GM19372 (cell line): ENCODE measurements at regions not wholly inside any gene's neighbourhood (a gene's known extent, or its start where the extent isn't known, plus 50 kb on each side); places are given as distances from the start of the nearest gene placed in this dataset.

Experiments
- ATAC-seq: cut with Tn5 transposase; IDR thresholded peaks from one replicate; pipeline ENCODE4 v1.9.1; 2021; ENCODE audit warnings: mild to moderate bottlenecking, low read depth, moderate library complexity; ENCODE audit not compliant: unreplicated experiment

DNA sequence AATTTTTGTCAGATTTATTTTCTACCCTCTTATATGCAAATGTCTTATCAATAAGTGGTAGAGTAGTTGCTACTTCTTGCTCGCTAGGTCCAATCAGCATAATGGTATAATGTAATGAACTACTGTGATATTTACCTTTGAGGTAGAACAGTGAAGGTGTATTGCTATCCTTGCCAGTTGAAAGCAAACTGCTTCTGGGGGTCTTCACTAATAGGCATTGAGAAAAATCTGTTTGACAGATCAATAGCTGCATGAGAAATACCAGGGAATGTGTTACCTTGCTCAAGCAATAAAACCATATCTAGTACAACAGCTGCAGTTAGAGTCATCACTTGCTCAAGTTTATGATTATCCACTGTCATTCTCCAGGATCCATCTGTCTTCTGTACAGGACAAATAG is 50.1 kb upstream of the EFEMP1 start:
- no peak for ATAC-seq

DNA sequence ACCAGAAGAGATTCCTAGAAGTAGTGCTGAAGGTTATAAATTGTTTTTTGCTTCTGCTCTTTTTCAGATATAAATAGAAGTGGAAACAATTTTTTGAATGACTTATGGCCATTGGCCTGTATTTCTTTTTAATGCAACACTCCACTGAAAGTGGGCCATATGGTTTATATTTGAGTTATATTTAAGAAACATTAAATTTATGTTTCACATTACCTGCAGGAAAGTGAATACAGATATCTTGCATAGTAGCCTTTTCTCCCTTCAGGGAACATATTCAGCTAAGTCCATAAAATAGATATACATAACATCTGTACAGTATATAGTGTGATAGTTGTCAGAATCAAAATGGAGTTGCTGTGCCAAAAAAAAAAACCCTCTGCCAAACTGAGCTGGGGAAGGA is 53.1 kb upstream of the EFEMP1 start:
- ATAC-seq, result no peak

DNA sequence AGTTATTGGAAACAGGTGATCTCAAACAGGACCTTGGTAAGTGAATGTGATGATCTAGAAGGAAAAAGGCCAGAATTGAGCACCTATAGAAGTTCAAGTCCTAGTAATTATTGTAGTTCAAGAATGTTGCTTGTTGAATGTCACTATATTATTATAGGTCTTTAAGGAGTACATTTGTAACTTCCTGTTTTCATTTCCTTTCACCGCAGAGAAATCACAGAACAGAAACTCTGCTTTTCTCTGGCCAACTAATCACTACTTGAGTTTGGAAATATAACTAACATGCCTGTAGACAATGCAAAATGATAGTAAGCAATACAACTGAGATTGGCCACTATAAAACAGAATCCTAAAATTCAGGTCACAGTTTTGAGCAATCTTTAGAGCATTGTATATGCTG is 61.8 kb upstream of the EFEMP1 start:
- ATAC-seq, result peak; percentile 96

DNA sequence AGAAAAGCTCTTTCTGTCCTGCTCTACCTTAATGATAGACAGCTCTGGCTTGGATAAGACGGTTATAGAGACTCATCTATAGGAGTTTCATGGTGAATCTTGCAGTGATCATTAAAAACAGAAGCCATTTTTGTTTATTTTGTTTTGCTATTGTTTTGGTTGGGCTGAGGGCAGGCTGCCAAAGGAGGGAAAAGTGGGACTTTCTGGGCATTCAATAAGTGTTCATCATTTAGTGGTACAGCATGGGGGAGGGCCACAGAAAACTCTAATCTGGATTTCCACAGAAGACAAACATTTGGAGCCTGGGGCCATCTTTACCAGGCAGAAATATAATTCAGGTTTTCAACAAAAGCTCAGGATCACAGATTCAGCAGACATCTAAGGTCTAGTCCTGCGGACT is 62.4 kb upstream of the EFEMP1 start:
- no peak for ATAC-seq

DNA sequence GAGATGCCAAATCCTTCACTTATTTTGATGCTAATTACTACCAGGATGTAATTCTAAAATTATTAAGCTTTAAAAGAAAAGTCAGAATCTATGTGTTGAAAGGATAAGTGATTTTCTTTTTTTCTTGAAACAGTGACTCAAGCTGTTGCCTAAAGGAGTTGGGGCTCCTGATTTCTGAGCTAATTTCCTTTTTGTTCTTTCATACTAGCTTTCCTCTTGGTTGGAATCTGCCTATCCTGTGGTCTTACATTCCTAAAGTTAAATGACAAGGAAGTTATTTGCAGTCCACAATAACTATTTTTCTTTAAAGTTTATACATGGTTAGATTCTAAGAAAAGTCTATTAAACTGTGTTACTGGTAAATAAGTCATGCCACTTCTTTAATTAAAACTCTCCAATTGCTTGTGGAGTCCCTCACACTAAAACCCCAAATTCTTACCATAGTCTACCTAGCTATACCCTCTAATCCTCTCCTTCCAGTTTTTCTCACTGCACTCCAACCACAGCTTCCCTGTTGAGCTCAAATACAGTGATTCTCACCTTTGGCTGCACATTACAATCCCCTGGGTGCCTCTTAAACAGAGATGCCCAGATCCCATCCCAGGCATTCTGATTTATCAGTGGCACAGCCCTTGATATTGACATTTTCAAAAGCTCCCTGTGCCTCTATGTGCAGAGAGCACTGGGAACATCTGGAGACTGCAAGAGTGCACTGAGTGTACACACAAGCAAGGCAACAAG is 63.3 kb upstream of the EFEMP1 start:
- no peak for ATAC-seq

DNA sequence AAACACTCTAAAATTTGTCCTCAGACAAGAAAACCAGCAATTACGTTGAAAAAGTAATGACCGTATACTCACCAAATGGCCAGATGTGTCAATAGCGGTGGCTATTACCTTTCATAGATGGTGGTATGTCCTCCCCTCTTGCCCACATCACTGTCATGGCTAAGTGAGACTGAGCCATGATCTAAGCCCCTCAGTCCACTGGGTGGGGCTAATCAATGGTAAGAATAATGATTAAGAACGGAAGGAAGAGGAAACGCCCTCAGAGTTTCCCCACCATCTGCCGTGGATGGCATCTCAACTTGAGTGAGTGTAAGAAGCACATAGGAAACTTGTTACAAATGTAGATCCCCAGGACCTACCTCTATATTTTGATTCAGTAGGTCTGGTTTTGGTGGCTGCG is 65.8 kb upstream of the EFEMP1 start:
- ATAC-seq, result no peak

DNA sequence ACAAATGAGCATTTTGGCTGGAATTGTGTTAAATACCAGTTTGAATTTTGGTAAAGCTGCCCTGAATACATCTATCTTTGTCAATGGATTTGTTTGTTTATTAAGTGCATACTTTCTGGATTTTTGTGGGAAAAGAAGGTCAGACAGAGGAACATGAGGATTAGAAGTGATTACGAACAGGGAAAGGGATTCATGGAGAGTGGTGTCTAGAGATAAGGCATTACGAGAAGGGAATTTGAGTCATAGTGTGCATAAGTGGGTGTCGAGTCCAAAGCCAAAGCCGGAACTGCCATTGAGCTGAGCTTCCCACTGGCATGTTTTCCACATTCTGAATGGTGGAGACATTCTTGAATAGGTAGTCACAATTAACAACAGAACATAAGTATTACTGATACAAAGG is 68.9 kb upstream of the EFEMP1 start:
- ATAC-seq, result no peak

DNA sequence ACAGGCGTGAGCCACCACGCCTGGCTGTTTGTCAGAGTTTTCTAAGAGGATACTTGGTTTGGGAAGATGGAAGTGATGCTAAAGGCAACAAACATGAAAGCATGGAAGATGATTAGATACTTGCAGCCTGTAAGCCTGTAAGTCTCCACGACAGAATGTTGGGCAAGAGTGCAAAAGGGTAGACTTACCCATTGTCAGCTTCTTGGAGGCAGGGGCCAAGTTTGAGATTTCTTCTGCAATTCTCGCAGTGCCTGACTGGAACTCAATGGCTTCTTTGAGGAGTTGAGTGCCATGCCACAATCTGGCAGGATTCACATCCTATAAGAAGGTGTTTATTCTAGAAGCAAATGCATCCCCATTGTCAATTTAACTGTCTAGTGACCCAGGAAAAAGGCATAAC is 70.1 kb upstream of the EFEMP1 start:
- no peak for ATAC-seq

DNA sequence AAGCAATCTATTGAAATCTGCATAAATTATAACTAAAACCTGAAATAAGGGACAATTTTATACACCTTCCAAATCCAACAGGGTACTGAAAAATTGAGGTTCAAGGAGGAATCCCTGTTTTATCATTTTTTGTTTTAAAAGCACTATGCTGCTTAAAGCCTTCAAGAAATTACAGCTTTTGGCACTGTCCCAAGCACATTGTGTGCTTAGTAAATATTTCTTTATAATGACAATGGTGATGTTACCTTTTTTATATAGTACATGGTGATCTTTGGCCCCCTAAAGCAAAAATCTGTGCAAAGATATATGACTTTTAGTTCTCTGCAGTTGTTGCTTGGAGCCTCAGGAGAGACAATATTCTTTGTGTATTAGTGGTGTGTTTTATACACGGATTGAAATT is 71.6 kb upstream of the EFEMP1 start:
- no peak for ATAC-seq

DNA sequence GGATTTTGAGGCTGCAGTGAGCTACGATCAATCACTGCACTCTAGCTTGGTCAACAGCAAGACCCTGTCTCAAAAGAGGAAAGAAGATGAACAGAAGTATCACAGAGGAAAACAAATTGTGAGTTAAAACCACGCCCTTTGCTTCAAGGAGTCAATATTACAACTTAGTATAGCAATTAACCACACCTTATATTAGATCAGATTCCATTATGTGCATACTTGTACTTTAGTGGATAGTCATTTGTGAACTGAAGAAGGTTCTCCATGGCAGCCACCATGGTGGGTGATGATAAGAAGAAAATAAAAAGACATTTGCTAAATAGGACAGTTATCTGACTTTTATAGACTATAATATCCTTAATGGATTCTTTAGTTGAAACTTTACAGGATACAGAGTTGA is 72.3 kb upstream of the EFEMP1 start:
- no peak for ATAC-seq

DNA sequence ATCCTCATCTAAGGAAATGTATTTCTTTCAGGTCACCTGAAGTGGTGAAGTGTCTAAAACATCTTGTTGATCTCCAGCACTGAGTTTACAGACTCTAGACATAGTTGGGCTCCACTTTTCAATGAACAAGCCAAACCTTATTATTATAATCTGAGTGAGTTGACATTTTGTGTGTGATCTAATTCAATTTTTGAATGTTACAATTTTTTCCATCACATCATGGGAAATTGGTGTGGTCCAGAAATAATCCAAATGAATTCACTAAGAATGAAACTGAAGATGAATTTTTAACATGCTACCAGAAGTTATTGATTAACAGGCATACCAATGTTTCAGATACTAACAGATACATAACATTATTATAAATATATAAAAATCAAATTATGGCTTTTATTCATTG is 75.6 kb upstream of the EFEMP1 start:
- ATAC-seq, result no peak

DNA sequence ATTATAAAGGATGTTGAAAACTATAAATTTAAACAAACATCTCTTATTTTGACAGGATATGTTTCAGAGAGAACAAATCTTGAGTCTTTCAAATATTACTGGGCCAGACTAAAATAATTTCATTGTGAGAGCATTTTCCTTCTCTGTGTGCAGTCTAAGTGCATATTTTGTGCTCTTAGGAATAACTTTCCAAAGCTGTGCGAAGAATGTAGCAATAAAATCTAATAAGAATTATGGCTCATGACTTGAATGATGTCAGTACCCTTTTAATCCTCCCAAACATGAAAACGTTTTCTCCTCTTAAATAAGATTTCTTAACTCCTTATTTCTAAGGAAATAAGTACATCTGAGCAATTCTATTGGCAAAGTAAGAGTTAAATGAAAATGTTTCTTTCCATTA is 76.2 kb upstream of the EFEMP1 start:
- ATAC-seq, result no peak

DNA sequence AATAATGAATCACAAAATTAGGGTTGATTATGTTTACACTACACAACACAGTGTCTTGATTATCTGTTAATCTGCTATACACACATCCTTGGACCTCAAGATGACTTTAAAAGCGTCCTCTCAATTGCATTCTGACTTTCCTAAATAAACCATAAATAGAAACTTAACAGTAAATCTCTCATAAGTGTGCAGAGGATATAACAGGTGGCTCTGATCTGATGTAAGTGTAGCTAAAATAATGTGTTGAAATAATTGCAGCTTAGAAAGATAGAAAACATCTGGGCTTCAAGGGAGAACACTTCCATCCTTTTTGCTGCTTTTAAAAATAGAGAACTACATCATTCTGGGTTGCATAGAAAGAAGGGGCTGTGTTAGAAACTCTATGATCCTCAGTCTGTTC is 78.4 kb upstream of the EFEMP1 start:
- no peak for ATAC-seq

DNA sequence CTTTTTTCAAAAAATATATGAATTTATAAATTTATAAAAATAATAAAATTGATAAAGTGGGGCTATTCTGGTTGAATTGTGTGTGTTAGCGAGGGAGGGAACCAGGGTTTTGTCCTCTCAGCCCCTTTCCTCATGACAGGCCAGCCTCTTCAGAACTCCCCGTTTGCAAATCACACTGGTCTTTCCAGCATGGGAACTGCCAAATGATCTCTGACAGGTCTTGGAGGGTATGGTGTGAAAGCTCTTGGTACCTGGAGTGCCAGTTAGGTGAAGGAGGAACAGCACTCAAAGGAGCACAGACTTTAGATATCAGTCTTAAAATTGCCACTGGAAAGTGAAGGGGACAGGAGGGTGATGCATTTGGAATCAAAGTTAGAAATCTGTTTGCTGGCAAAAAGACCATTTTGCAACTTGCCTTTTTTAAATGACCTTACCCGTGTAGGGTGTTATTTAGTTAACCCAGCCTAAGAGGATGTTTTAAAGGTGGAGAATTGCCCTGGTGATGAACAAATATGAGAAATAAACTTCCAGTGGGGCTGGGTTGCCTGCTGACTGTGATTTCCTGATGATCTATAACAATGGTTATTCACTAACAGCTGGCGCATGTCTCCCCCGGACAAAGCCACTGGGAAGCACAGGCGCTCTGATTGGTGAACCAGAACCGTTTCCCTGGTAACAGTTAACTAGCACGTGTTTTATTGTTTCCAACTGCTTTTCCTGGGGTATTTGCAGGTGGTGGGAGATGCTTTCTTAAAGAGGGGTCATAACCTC is 85.3 kb upstream of the EFEMP1 start:
- ATAC-seq, result no peak

DNA sequence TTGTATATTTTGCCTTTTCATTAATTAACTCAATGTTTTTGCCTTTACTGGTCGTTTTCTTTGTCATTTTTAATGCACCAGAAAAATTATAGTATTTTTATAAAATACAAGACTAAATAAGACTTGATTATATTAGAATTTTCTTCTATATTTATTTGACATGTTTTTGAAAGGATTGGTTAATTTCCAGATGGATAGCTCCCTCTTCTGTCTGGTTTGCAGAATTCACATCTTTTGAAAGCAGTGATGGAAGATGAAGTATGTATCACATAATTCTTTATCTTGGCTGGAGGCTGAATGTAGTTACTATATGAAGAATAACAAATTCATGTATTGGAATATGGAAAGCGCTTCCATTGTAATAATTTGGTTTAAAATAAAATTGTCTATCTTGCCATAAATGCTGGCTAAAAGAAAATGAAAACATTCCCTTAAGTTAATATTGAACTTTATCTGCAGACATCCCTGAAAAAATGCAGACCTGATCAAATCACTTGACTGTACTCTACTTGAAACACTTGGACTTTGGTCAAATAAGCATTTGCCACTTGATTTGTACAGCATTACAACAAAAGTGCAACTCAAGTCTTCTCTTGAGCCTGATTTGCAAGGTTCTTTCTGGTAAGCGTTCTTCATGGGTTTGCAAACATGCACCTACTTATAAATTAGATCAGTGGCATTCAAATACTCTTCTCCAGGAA is 86.3 kb upstream of the EFEMP1 start:
- ATAC-seq, result no peak

DNA sequence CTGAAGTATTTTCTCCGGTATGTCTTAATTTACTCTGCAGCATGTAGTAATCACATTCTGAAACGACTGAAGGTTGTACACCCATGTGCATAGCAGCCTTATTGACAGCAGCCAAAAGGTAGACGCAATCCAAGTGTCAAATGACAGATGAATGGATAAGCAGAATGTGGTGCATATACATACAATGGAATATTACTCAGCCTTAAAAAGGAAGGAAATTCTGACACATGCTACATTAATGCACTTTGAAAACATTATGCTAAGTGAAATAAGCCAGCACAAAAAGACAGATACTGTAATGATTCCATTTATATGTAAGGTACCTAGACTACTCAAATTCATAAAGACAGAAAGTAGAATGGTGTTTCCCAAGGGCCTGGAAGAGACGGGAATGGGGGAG is 88.0 kb upstream of the EFEMP1 start:
- no peak for ATAC-seq

DNA sequence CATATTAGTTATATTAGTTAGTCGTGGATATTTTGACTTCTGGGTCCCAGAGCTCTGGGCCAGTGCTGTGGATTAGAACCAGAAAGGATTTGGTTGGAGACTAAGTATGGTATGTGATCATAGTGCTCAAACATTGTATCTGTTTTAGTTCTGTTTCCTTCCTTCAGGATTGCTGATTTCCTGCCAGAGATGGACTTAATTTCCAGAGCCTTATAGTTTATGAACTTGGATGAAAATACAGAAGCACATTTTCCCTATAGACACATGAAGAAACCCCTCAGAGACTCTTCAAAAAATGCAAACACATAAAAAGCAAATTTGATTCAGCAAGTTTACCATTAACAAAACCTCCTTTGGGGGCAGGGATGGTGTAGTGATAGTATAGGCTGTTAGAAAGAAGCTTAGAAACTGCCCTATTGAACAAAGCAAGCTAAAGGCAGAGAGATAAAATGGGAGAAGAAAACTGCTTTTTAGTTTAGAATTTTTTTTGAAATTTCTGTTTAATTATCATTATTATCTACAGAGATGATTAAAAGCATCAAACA is 88.7 kb upstream of the EFEMP1 start:
- ATAC-seq, result no peak

DNA sequence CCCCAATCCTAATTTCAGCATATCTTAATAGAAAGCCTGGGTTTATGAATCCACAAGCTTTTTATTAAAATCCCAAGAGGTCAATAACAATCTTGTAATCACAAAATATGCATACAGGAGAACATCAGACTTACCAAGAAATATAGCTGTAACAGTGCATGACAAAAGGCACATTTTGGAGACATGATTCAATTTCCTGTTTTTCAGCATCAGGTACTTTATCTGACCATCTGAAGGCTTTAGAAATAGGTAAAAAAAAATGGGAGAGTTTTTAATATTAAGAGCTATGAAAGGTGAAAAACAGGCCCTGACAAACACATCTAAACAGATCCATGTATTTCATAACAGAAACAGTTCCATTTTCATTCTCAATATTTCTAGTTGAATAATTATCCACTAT is 89.9 kb upstream of the EFEMP1 start:
- ATAC-seq, result no peak

DNA sequence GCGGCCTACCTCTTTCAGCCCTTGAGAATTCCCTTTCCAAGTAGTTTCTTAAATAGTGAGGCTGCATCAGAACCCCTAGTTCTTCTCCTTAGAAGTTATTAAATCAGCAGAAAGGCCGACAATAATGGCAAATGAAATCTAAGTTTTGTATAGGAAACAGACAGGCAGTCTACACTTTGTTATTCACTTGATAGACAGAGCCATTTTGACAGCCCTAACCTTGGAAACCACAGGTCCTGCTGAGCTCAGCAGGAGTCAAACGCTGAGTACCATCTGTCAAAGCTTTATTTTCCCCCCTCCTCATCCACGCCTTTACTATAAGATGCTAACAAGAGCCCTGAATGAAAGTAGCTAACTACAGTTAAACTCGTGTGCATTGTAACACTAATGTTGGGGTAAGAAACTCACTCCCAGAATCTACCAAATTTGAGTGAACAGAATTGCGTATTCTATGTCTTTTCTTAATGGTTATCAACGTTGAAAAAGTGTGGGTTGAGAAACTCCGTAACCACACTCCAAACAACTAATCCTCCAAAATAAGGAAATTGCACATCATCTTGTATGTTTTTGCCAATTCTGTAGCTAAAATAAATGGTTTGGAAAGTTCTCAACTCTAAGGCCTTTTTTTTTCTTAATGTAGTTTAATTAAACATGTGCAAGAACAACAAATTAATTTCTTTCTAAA is 90.6 kb upstream of the EFEMP1 start:
- no peak for ATAC-seq

DNA sequence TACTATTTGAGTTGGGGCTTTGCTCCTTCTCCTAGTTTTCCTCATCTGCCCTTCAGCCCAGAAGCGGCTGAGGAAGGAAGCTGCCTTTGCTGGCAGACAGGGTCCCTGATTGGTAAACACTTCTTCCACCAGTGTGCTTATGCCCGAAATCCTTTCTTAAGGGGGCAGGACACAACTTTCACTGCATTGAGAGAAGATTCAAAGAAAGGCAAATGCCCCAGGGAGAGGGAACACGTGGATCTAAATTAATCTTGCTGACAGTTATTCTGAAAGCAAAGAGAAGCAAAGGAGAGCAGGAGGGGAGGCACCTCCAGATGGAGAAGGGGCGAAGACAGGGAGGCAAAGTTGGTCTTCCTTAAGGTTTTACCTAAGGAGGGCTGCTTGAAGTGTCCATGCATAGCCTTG is 92.1 kb upstream of the EFEMP1 start:
- no peak for ATAC-seq

DNA sequence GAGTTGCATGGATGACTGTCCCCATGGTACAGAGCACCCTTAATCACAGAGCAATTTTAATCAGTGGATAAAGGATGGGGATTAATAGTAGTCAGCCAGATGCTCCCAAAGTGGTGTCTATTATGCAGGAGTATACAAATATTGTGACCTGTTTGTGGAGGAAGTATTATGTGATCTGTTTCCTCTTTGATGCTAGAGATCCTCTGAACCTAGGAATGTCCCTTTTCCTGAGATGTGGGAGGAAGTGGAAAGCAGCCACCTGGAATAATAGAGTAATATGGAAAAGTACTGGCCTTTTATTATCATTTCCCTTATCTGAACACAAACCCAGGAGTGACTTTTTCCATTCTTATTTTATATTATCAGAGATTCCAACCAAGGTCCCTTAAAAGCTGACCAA is 94.2 kb upstream of the EFEMP1 start:
- no peak for ATAC-seq
